ENCODE measurements at regions not wholly inside any gene's neighbourhood (a gene's known extent, or its start where the extent isn't known, plus 50 kb on each side); places are given as distances from the start of the nearest gene placed in this dataset.

DNA sequence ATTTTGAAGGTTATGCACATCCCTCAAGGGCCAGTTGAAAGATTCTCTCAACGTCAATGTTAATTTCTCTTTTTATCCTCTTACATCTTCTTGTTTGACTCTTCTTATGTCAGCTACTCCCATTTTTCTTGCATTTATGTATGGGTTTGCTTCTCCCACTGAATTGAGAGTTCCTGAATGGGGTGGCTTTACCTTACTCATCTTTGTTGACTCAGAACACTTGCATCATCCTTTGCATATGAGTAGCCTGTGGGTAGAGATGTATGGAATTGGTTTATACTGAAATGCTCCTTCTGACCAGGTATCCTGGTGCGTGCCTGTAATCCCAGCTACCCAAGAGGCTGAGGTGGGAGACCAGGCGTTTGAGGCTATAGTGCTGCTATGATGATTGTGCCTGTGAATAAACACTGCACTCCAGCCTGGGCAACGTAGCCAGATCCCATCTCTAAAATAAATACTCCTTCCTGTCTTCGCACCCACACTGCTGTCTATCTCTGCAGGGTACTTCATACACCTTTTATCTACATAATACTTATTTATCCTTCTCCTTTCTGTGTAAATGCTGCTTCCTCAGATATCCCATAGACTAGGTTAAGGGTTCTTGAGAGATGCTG is 123.6 kb upstream of the DPH6 start:
- TF ChIP-seq, protein P1, sequence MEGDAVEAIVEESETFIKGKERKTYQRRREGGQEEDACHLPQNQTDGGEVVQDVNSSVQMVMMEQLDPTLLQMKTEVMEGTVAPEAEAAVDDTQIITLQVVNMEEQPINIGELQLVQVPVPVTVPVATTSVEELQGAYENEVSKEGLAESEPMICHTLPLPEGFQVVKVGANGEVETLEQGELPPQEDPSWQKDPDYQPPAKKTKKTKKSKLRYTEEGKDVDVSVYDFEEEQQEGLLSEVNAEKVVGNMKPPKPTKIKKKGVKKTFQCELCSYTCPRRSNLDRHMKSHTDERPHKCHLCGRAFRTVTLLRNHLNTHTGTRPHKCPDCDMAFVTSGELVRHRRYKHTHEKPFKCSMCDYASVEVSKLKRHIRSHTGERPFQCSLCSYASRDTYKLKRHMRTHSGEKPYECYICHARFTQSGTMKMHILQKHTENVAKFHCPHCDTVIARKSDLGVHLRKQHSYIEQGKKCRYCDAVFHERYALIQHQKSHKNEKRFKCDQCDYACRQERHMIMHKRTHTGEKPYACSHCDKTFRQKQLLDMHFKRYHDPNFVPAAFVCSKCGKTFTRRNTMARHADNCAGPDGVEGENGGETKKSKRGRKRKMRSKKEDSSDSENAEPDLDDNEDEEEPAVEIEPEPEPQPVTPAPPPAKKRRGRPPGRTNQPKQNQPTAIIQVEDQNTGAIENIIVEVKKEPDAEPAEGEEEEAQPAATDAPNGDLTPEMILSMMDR (IDR thresholded peaks at IDR 0.05 in 4 of 5, conservative IDR thresholded peaks at IDR 0.05 in 1 of 5): no peak
- TF ChIP-seq POLR2A (IDR thresholded peaks at IDR 0.05): no peak
